CD4-positive, CD25-positive, alpha-beta regulatory T cell (primary cell): ENCODE measurements at regions not wholly inside any gene's neighbourhood (a gene's known extent, or its start where the extent isn't known, plus 50 kb on each side); places are given as distances from the start of the nearest gene placed in this dataset.

Experiments
- ATAC-seq, 2 donors: fragments of 150-1000 bp; cut with Tn5 transposase; one replicate each; pipeline ENCODE4 v1.10.0; 2021; ENCODE audit warnings: low read depth in 2 of 2, moderate number of reproducible peaks in 2 of 2, moderate library complexity in 1 of 2
- DNase-seq, 3 donors: peaks; one replicate each; pipeline versions ENCODE4 v3.0.0 to v3.0.0-alpha.2; 2012 to 2022; ENCODE audit warnings: mixed read lengths in 1 of 3
- H3K27ac ChIP-seq: one replicate; pipeline ENCODE4 v1.7.0; 2013; ENCODE audit warnings: mild to moderate bottlenecking, low read length; ENCODE audit not compliant: insufficient read depth, poor library complexity, severe bottlenecking
- H3K27me3 ChIP-seq: one replicate; pipeline ENCODE4 v1.7.0; 2013; ENCODE audit warnings: low read length; ENCODE audit not compliant: control insufficient read depth, insufficient read depth
- H3K36me3 ChIP-seq: one replicate; pipeline ENCODE4 v1.7.0; 2013; ENCODE audit warnings: mild to moderate bottlenecking, low read length, moderate library complexity; ENCODE audit not compliant: control insufficient read depth, insufficient read depth
- H3K4me1 ChIP-seq: 2 replicates; pipeline ENCODE4 v1.7.0; 2013; ENCODE audit warnings: mild to moderate bottlenecking, low read length; ENCODE audit not compliant: insufficient read depth, control insufficient read depth, poor library complexity, severe bottlenecking
- H3K4me3 ChIP-seq: one replicate; pipeline ENCODE4 v1.7.0; 2013; ENCODE audit warnings: low read depth, mild to moderate bottlenecking, low read length, moderate library complexity
- H3K9me3 ChIP-seq, 2 experiments: 1 replicate in 1 of 2; 2 replicates in 1 of 2; pipeline ENCODE4 v1.7.0; 2013; ENCODE audit warnings: low read length in 2 of 2, mild to moderate bottlenecking in 1 of 2, moderate library complexity in 1 of 2; ENCODE audit not compliant: control insufficient read depth in 2 of 2
- H3K27ac Mint-ChIP-seq, 3 donors: one replicate each; pipeline ENCODE4 v1.8.0; 2020 to 2022; ENCODE audit warnings: mild to moderate bottlenecking in 3 of 3, mixed read lengths in 3 of 3, moderate library complexity in 2 of 3
- H3K27me3 Mint-ChIP-seq: one replicate; pipeline ENCODE4 v1.8.0; 2022; ENCODE audit warnings: mild to moderate bottlenecking, mixed read lengths
- H3K36me3 Mint-ChIP-seq: one replicate; pipeline ENCODE4 v1.8.0; 2020; ENCODE audit warnings: mixed read lengths
- H3K4me1 Mint-ChIP-seq, 4 donors: one replicate each; pipeline ENCODE4 v1.8.0; 2020 to 2022; ENCODE audit warnings: mixed read lengths in 4 of 4, mild to moderate bottlenecking in 1 of 4
- H3K4me3 Mint-ChIP-seq, 4 donors: one replicate each; pipeline ENCODE4 v1.8.0; 2020 to 2022; ENCODE audit warnings: mild to moderate bottlenecking in 4 of 4, mixed read lengths in 4 of 4, moderate library complexity in 3 of 4
- H3K9me3 Mint-ChIP-seq, 7 donors: one replicate each; pipeline ENCODE4 v1.8.0; 2020 to 2022; ENCODE audit warnings: mixed read lengths in 7 of 7, mild to moderate bottlenecking in 3 of 7, moderate library complexity in 2 of 7

- Histone ChIP-seq H3K9me3 (no peaks in the 10 kb centered on the region), H3K4me3 (no peak overlapping the region), H3K36me3 (no peaks in the 10 kb centered on the region), H3K27me3 (no peaks in the 10 kb centered on the region), H3K4me1 (no peaks in the 10 kb centered on the region), H3K27ac (no peak overlapping the region)
- Mint-ChIP-seq H3K9me3 (peaks cover 0 to 6% (median 2%) of the 10 kb centered on the region in 7 donors), H3K4me1 (no peaks in the 10 kb centered on the region), H3K27me3 (no peaks in the 10 kb centered on the region), H3K36me3 (no peaks in the 10 kb centered on the region), H3K4me3 (no peak overlapping the region), H3K27ac (no peak overlapping the region)
- ATAC-seq, result no peak
- DNase-seq, result no peak
These were observed 321.7 kb upstream of the TNC start for GRCh38 chr9:115439641-115440040.

DNA sequence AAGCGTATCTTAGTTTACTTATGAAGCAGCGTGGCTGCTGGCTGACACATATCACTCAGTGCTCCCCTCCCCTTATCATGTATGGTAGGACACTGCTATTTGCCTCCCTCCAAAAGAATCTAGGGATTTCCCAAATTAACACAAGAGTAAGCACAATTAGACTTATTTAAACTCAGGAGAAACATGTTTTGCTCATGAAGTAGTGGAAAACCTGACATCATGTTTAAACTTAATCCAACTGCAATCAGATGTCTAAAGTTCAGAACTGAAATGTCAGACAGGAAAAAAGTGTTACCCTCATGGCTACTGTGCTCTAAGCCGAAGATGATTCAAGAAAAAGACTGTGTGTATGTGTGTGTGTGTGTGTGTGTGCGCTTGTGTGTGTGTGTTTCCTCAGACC is 324.1 kb upstream of the TNC start:
- Mint-ChIP-seq H3K36me3 (no peaks in the 10 kb centered on the region), H3K27me3 (no peaks in the 10 kb centered on the region), H3K4me1 (no peaks in the 10 kb centered on the region), H3K9me3 (peaks cover 0 to 6% (median 2%) of the 10 kb centered on the region in 7 donors), H3K4me3 (no peak overlapping the region), H3K27ac (no peak overlapping the region)
- Histone ChIP-seq H3K9me3 (no peaks in the 10 kb centered on the region), H3K27me3 (no peaks in the 10 kb centered on the region), H3K27ac (no peak overlapping the region), H3K36me3 (no peaks in the 10 kb centered on the region), H3K4me1 (no peaks in the 10 kb centered on the region), H3K4me3 (no peak overlapping the region)
- DNase-seq (no peak), ATAC-seq (no peak)

DNA sequence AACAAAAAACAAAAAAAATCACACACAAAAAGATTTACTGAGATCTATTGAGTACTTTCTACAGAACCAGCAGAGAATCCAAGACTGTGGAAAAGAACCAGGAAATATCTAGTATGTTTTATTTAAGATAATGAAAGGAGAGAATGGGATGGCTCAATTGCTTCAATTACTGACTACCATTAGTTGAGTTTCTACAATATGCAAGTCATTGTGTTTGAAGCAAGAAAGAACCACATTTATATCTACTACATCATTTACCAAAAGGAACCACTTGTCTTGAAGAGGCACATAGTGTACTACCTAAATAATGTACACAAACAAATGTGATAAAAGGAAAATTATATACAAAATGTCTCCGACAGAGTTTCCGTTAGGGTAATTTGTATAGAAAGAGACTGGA is 325.9 kb upstream of the TNC start:
- no peak overlapping the region for H3K27ac Mint-ChIP-seq
- H3K4me3 ChIP-seq, result no peak overlapping the region

DNA sequence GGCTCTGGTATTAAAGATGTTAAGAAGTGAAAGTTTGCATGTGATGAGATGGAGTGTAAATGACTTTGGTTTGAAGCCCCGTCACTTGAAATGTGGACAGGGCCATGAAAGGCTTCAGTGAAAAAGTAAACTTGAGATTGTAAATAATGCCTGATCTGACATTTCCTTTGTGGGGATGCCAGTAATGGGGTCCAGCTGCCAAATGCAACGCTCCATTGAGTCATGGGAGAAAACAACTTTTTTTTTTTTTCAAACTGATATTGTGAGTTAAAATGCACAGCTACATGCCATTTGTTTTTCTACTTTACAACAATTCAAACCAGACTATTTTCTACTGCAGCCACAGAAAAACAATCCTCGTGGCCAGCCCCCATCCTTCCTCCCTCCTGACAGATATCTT is 327.0 kb upstream of the TNC start:
- DNase-seq, result no peak
- H3K4me3 ChIP-seq, result no peak overlapping the region
- no peaks in the 10 kb centered on the region for H3K4me1 ChIP-seq
- Mint-ChIP-seq H3K9me3 (peaks cover 0 to 6% (median 0%) of the 10 kb centered on the region in 7 donors), H3K27ac (no peak overlapping the region), H3K4me3 (no peak overlapping the region), H3K27me3 (no peaks in the 10 kb centered on the region), H3K36me3 (no peaks in the 10 kb centered on the region), H3K4me1 (no peaks in the 10 kb centered on the region)
- no peaks in the 10 kb centered on the region for H3K36me3 ChIP-seq
- H3K9me3 ChIP-seq, result no peaks in the 10 kb centered on the region
- no peaks in the 10 kb centered on the region for H3K27me3 ChIP-seq
- ATAC-seq, result no peak
- no peak overlapping the region for H3K27ac ChIP-seq

More for the DNA sequence above, 325.9 kb upstream of the TNC start:
- Mint-ChIP-seq H3K4me3 (no peak overlapping the region), H3K27me3 (no peaks in the 10 kb centered on the region), H3K36me3 (no peaks in the 10 kb centered on the region), H3K9me3 (peaks cover 0 to 6% (median 2%) of the 10 kb centered on the region in 7 donors), H3K4me1 (no peaks in the 10 kb centered on the region)
- Histone ChIP-seq H3K9me3 (no peaks in the 10 kb centered on the region), H3K27me3 (no peaks in the 10 kb centered on the region), H3K27ac (no peak overlapping the region), H3K36me3 (no peaks in the 10 kb centered on the region), H3K4me1 (no peaks in the 10 kb centered on the region)
- DNase-seq (no peak), ATAC-seq (no peak)

DNA sequence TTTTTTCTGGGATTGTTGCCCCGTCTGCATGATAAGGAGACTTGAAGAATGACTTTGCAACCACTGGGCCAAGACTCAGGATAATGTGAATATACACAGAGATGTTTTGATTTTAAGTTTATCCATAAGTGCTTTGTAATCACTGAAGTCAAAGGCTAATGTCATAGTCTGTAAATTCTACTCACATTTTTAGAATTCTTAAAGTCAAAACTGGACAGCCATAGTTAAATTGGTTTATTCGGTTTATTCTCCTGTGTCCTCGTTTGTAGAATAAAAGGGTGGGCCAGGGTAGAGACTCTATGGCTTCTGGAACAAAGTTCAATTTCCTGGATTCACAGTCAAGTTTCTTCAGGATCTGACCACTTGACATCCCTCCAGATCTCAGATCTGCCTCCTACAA is 327.7 kb upstream of the TNC start:
- Mint-ChIP-seq H3K27me3 (no peaks in the 10 kb centered on the region), H3K9me3 (peaks cover 0 to 5% (median 0%) of the 10 kb centered on the region in 7 donors), H3K4me3 (no peak overlapping the region), H3K27ac (no peak overlapping the region), H3K36me3 (no peaks in the 10 kb centered on the region), H3K4me1 (no peaks in the 10 kb centered on the region)
- H3K36me3 ChIP-seq, result no peaks in the 10 kb centered on the region
- no peak for DNase-seq
- no peaks in the 10 kb centered on the region for H3K9me3 ChIP-seq
- no peak overlapping the region for H3K27ac ChIP-seq
- no peak overlapping the region for H3K4me3 ChIP-seq
- no peaks in the 10 kb centered on the region for H3K4me1 ChIP-seq
- no peaks in the 10 kb centered on the region for H3K27me3 ChIP-seq
- ATAC-seq, result no peak

DNA sequence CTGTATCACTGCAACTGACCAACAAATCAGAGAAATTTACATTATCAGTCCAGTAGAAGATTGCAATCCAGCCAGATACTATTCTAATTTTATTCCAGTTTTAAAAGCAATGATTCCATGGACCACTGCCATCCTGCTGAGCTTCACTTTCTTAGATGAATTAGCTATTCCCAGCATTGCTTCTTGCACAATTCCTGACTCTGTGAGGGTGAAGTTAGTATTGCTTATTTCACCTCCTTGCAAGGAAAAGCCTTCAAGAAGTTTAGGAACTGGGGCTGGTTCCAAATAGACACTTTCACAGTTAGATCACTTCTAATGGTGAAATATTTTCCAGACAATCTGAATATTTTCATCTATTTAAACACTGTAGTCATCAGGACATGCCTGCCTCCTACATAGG is 338.6 kb upstream of the TNC start:
- Histone ChIP-seq H3K4me1 (no peaks in the 10 kb centered on the region), H3K27me3 (no peaks in the 10 kb centered on the region), H3K4me3 (no peak overlapping the region), H3K36me3 (no peaks in the 10 kb centered on the region), H3K9me3 (no peaks in the 10 kb centered on the region), H3K27ac (no peak overlapping the region)
- no peak overlapping the region for H3K27ac Mint-ChIP-seq
- no peaks in the 10 kb centered on the region for H3K4me1 Mint-ChIP-seq
- no peaks in the 10 kb centered on the region for H3K36me3 Mint-ChIP-seq
- no peak overlapping the region for H3K4me3 Mint-ChIP-seq
- H3K27me3 Mint-ChIP-seq, result no peaks in the 10 kb centered on the region
- no peak for ATAC-seq
- peaks cover 0 to 4% (median 0%) of the 10 kb centered on the region in 7 donors for H3K9me3 Mint-ChIP-seq
- DNase-seq, result no peak

DNA sequence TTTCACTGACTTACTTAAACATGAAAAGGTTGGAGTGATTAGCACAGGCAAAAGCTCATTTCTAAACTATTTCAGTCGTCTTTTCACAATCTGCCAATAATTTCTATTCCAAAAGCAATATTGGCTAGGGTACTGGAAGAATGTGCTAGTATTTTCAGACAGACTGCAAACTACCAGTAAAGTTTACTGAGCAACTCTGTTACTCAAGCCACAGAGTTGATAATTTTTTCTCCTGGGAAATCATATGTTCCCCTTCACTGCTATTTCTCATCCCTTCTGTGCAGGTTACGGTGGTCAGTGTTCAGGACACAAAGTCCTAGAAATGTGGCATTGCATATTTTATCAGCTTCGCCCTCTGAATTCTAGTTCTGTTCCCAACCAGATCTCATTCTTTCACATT is 343.3 kb upstream of the TNC start:
- H3K36me3 Mint-ChIP-seq, result no peaks in the 10 kb centered on the region
- no peak overlapping the region for H3K27ac Mint-ChIP-seq
- no peak overlapping the region for H3K4me3 Mint-ChIP-seq
- no peaks in the 10 kb centered on the region for H3K4me1 Mint-ChIP-seq
- ATAC-seq (no peak), DNase-seq (no peak)
- no peaks in the 10 kb centered on the region for H3K4me1 ChIP-seq
- H3K36me3 ChIP-seq, result no peaks in the 10 kb centered on the region
- H3K27me3 Mint-ChIP-seq, result no peaks in the 10 kb centered on the region
- no peaks in the 10 kb centered on the region for H3K9me3 ChIP-seq
- no peak overlapping the region for H3K4me3 ChIP-seq
- no peak overlapping the region for H3K27ac ChIP-seq
- H3K27me3 ChIP-seq, result no peaks in the 10 kb centered on the region
- peaks cover 0 to 2% (median 0%) of the 10 kb centered on the region in 7 donors for H3K9me3 Mint-ChIP-seq

DNA sequence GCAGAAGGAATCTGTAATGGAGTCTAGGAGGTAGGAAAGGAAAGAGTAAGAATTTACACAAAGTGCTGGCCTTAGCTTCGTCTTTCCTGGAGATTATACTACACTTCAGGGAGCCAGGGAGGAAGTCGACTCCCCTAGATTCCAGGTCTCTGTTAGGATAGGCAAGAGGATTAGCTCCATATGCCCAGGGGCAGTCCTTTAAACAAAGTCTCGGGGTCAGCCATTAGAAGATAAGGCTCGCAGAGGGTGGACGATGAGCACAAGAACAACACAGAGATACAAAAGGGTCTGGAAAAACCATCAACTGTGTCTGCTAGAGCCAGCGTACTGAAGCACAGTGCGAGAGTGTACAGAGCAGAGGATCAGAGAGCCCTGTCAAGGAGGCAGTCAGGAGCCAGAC is 344.7 kb upstream of the TNC start:
- Mint-ChIP-seq H3K36me3 (no peaks in the 10 kb centered on the region), H3K4me3 (no peak overlapping the region), H3K27me3 (no peaks in the 10 kb centered on the region), H3K4me1 (no peaks in the 10 kb centered on the region), H3K9me3 (peaks cover 0 to 2% (median 0%) of the 10 kb centered on the region in 7 donors), H3K27ac (no peak overlapping the region)
- H3K4me1 ChIP-seq, result no peaks in the 10 kb centered on the region
- DNase-seq, result no peak
- H3K9me3 ChIP-seq, result no peaks in the 10 kb centered on the region
- H3K4me3 ChIP-seq, result no peak overlapping the region
- H3K36me3 ChIP-seq, result no peaks in the 10 kb centered on the region
- no peaks in the 10 kb centered on the region for H3K27me3 ChIP-seq
- H3K27ac ChIP-seq, result no peak overlapping the region
- no peak for ATAC-seq
